ENCODE measurements at regions not wholly inside any gene's neighbourhood (a gene's known extent, or its start where the extent isn't known, plus 50 kb on each side); places are given as distances from the start of the nearest gene placed in this dataset.

DNA sequence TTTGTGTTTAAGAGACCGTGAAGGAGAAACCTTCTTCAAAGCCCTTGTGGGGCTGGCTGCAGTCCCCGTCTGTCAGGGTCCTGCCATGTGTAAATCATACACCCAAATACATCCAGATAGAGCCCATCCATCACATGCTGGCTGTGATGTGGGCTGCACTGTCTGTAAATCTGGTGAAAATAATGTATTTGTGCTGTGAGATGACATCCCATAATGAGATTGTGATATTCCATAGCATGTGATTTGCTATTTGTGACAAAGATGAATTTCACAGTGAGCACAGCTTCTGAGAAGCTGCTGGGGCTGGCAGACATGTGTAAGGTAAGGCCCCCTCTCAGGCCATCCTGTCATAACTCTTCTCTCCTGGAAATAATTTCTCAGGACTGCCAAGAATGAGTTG, 114.3 kb upstream of the MB21D2 start (continued):
- TF ChIP-seq, protein P1, sequence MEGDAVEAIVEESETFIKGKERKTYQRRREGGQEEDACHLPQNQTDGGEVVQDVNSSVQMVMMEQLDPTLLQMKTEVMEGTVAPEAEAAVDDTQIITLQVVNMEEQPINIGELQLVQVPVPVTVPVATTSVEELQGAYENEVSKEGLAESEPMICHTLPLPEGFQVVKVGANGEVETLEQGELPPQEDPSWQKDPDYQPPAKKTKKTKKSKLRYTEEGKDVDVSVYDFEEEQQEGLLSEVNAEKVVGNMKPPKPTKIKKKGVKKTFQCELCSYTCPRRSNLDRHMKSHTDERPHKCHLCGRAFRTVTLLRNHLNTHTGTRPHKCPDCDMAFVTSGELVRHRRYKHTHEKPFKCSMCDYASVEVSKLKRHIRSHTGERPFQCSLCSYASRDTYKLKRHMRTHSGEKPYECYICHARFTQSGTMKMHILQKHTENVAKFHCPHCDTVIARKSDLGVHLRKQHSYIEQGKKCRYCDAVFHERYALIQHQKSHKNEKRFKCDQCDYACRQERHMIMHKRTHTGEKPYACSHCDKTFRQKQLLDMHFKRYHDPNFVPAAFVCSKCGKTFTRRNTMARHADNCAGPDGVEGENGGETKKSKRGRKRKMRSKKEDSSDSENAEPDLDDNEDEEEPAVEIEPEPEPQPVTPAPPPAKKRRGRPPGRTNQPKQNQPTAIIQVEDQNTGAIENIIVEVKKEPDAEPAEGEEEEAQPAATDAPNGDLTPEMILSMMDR (conservative IDR thresholded peaks at IDR 0.05; ENCODE audit: low read depth in 2 of 2) = no peak
- no peak for TF ChIP-seq JUNB (IDR thresholded peaks at IDR 0.05; ENCODE audit: unreplicated experiment)
- no peak for TF ChIP-seq EZH2 (IDR thresholded peaks at IDR 0.05; ENCODE audit: low read depth, unreplicated experiment)
- TF ChIP-seq CREB1 (CRISPR knock-in tag; IDR thresholded peaks at IDR 0.05; ENCODE audit: low read depth) = no peak

- ATAC-seq = no peak
- no peaks in the 10 kb centered on the region for H3K9me2 ChIP-seq (ENCODE audit: insufficient read depth)
- H3K27me3 ChIP-seq (ENCODE audit: insufficient read depth) = no peaks in the 10 kb centered on the region
- H3K27me3 Mint-ChIP-seq (ENCODE audit: insufficient read depth, low read depth, poor library complexity) = no peaks in the 10 kb centered on the region
- no peaks in the 10 kb centered on the region for H3K36me3 ChIP-seq (ENCODE audit: insufficient read depth)
- no peak overlapping the region for H3K4me3 Mint-ChIP-seq
- no peak overlapping the region for H3K27ac Mint-ChIP-seq
- no peak overlapping the region for H3K4me2 ChIP-seq
- no peak overlapping the region for H2AFZ ChIP-seq
- H4K20me1 ChIP-seq (replicated peaks; ENCODE audit: insufficient read depth) = no peaks in the 10 kb centered on the region
- H3K9me3 Mint-ChIP-seq = no peaks in the 10 kb centered on the region; the same call in 2 of the 3 replicates
- no peak for DNase-seq (ENCODE audit: low spot score)
- H3F3A ChIP-seq (replicated peaks; ENCODE audit: low read depth) = no peaks in the 10 kb centered on the region
- no peaks in the 10 kb centered on the region for H3K79me2 ChIP-seq (replicated peaks; ENCODE audit: insufficient read depth)
- no peaks in the 10 kb centered on the region for H3K4me1 ChIP-seq (ENCODE audit: insufficient read depth)
- H3K4me3 ChIP-seq = no peak overlapping the region
- H3K27ac ChIP-seq (ENCODE audit: low read depth) = no peak overlapping the region
- no peaks in the 10 kb centered on the region for H3K36me3 Mint-ChIP-seq (ENCODE audit: low read depth)
- peaks cover 3% of the 10 kb centered on the region for H3K4me1 Mint-ChIP-seq
- no peak for TF ChIP-seq CREB1 (CRISPR knock-in tag; IDR thresholded peaks at IDR 0.05; ENCODE audit: low read depth)
- TF ChIP-seq EZH2 (IDR thresholded peaks at IDR 0.05; ENCODE audit: low read depth, unreplicated experiment) = no peak
- no peak for TF ChIP-seq STAT1 (IDR thresholded peaks at IDR 0.05; ENCODE audit: unreplicated experiment)
- TF ChIP-seq, protein P2, sequence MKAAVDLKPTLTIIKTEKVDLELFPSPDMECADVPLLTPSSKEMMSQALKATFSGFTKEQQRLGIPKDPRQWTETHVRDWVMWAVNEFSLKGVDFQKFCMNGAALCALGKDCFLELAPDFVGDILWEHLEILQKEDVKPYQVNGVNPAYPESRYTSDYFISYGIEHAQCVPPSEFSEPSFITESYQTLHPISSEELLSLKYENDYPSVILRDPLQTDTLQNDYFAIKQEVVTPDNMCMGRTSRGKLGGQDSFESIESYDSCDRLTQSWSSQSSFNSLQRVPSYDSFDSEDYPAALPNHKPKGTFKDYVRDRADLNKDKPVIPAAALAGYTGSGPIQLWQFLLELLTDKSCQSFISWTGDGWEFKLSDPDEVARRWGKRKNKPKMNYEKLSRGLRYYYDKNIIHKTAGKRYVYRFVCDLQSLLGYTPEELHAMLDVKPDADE (IDR thresholded peaks at IDR 0.05) = no peak
- no peak for TF ChIP-seq JUNB (IDR thresholded peaks at IDR 0.05; ENCODE audit: unreplicated experiment)
- TF ChIP-seq NANOG (IDR thresholded peaks at IDR 0.05; ENCODE audit: borderline replicate concordance) = no peak
- TF ChIP-seq REST (IDR thresholded peaks at IDR 0.05; ENCODE audit: unreplicated experiment) = no peak
- TF ChIP-seq ZNF114 (CRISPR knock-in tag; IDR thresholded peaks at IDR 0.05) = no peak
- no peak for TF ChIP-seq ZNF331 (CRISPR knock-in tag; IDR thresholded peaks at IDR 0.05; ENCODE audit: low read depth)
- TF ChIP-seq, protein P1 (conservative IDR thresholded peaks at IDR 0.05; ENCODE audit: low read depth in 2 of 2) = no peak
- no peak for TF ChIP-seq EZH2phosphoT487 (IDR thresholded peaks at IDR 0.05; ENCODE audit: unreplicated experiment)
These were observed 115.6 kb upstream of the MB21D2 start for GRCh38 chr3:193033226-193033780.
